Effector memory CD8-positive, alpha-beta T cell (primary cell): ENCODE measurements at regions not wholly inside any gene's neighbourhood (a gene's known extent, or its start where the extent isn't known, plus 50 kb on each side); places are given as distances from the start of the nearest gene placed in this dataset.
"Not testable (repeated sequence)": the region's sequence is repeated elsewhere in the genome, so short reads cannot be mapped to it uniquely, and the experiment has no call there.

Experiments used
- ATAC-seq: fragments of 150-1000 bp; cut with Tn5 transposase; replicated peaks from 2 replicates; pipeline ENCODE4 v1.10.0; 2021; ENCODE audit warnings: mild to moderate bottlenecking, moderate library complexity
- DNase-seq, 3 experiments: peaks; one replicate each; pipeline ENCODE4 v3.0.0; 2021
- H3K27ac Mint-ChIP-seq, 2 donors: one replicate each; pipeline ENCODE4 v1.8.0; 2022; ENCODE audit warnings: mild to moderate bottlenecking in 2 of 2, mixed read lengths in 2 of 2, moderate library complexity in 2 of 2
- H3K27me3 Mint-ChIP-seq, 2 donors: one replicate each; pipeline ENCODE4 v1.8.0; 2022; ENCODE audit warnings: mixed read lengths in 2 of 2
- H3K36me3 Mint-ChIP-seq: one replicate; pipeline ENCODE4 v1.8.0; 2022; ENCODE audit warnings: mild to moderate bottlenecking, moderate library complexity, mixed read lengths; ENCODE audit not compliant: insufficient read depth
- H3K4me1 Mint-ChIP-seq, 2 donors: one replicate each; pipeline ENCODE4 v1.8.0; 2022; ENCODE audit warnings: low read depth in 2 of 2, mixed read lengths in 2 of 2
- H3K4me3 Mint-ChIP-seq, 2 donors: one replicate each; pipeline ENCODE4 v1.8.0; 2022; ENCODE audit warnings: mild to moderate bottlenecking in 2 of 2, mixed read lengths in 2 of 2, moderate library complexity in 2 of 2
- H3K9me3 Mint-ChIP-seq, 2 donors: one replicate each; pipeline ENCODE4 v1.8.0; 2022; ENCODE audit warnings: mixed read lengths in 2 of 2

DNA sequence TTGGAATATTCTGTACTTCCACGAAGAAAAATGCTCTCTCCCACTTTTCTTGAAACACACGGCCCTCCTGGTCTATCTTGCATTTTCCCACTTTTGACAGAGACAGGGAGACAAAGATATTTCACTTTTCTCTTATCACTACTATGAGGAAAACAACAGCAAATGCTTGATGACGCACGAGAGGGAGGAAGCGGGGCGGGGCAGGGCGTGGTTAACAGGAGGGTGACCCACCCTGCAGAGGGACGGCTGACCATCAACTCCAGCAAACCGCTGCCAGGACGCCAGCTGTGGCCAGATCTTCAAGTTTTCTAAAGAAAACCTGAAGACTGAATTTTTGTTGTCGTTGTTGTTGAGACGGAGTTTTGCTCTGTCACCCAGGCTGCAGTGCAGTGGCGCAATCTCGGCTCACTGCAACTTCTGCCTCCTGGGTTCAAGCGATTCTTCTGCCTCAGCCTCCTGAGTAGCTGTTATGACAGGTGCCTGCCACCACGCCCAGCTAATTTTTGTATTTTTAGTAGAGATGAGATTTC lies 63.8 kb downstream of the NSUN5 start:
- not testable (repeated sequence) for ATAC-seq, H3K9me3 Mint-ChIP-seq, H3K27ac Mint-ChIP-seq, H3K4me3 Mint-ChIP-seq, DNase-seq, H3K27me3 Mint-ChIP-seq, H3K36me3 Mint-ChIP-seq, H3K4me1 Mint-ChIP-seq

DNA sequence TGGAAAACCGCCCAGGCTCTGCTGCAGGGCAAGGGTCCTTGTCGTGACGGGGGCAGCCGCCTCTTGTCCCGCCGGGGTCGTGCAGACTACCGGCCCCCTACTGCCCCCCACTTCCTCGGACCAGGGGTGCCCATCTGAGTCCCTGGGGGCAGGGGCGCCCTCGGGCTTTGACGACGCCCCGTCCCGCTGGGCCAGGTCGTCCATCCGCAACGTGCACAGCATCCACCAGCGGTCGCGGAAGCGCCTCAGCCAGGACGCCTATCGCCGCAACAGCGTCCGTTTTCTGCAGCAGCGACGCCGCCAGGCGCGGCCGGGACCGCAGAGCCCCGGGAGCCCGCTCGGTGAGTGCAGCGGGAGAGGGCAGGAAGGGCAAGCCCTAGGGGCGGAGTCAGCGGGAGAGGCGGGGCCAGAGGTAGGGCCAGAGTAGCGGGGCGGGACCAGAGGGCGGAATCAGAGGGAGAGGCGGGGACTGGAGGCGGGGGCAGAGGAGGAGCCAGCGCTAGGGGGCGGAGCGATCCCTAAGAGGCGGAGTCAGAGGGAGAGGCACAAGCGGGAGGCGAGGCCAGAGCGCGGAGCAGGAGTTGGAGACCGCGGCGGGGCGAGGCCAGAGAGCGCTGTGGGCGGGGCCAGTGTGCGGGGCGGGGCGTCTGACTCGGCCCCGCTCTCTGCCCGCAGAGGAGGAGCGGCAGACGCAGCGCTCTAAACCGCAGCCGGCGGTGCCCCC lies 73.5 kb downstream of the NSUN5 start:
- H3K4me3 Mint-ChIP-seq, H3K27ac Mint-ChIP-seq, H3K27me3 Mint-ChIP-seq, H3K4me1 Mint-ChIP-seq, H3K36me3 Mint-ChIP-seq, H3K9me3 Mint-ChIP-seq: not testable (repeated sequence)
- ATAC-seq (peak; percentile 84), DNase-seq (peak; percentile 91 to 96 (median 93))

DNA sequence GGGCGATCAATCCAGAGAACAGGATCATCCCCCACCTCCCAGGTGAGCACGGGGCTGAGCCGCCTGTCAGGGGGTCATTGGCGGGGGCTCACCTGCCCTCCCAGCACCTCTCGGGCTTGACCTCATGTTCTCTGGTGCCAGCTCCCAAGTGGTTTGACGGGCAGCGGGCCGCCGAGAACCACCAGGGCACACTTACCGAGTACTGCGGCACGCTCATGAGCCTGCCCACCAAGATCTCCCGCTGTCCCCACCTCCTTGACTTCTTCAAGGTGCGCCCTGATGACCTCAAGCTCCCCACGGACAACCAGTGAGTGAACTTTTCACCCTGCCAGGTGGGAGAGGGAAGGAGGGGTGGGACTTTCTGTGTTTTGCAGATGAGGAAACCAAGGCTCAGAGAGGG lies 82.9 kb downstream of the NSUN5 start:
- H3K36me3 Mint-ChIP-seq, H3K27me3 Mint-ChIP-seq, ATAC-seq, H3K4me1 Mint-ChIP-seq, H3K4me3 Mint-ChIP-seq, H3K9me3 Mint-ChIP-seq, H3K27ac Mint-ChIP-seq, DNase-seq: not testable (repeated sequence)

DNA sequence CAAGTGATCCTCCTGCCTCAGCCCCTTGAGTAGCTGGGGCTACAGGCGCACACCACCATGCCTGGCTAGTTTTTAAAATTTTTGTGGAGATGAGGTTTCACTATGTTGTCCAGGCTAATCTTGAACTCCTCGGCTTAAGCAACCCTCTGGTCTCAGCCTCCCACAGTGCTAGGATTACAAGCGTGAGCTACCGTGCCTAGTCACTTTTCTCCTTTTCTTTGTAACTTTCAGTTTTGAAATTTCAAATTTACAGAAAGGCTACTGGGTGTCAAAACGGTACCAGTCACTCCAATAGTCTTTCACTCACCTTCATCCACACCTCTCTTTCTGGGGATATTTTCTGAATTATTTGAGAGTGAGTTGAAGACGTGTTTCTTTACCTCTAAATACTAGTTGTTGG lies 86.9 kb downstream of the NSUN5 start:
- not testable (repeated sequence) for ATAC-seq, H3K27me3 Mint-ChIP-seq, H3K4me1 Mint-ChIP-seq, DNase-seq, H3K36me3 Mint-ChIP-seq, H3K4me3 Mint-ChIP-seq, H3K9me3 Mint-ChIP-seq, H3K27ac Mint-ChIP-seq

DNA sequence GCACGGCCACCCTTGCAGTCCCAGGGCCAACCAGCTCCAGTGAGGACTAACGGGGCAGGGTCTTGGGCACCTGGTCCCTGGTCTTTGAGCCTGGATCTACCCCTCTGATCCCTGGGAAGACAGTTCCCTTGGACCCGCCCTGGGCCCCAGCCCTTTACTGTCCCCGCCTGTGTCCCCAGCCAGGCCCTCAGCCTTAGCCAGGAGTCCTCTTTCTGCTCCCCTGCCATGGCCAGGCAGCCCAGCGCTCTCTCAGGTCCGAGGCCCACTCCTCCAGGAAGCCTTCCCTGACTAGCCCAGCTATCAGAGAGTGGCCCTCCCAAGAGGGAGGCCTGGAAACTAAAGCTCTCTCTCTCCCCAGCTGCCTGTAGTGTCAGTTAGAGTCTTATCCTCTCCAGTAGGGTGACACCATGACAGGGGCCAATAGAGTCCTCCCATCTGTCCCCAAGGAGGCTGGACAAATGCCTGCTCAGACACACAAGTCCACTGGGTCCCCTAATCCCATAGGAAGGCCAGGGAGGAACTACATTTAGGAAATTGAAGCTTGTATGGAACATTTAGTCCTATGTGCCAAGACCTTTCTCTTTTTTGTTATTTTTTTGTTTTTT lies 87.8 kb downstream of the NSUN5 start:
- DNase-seq, H3K27me3 Mint-ChIP-seq, H3K36me3 Mint-ChIP-seq, H3K9me3 Mint-ChIP-seq, ATAC-seq, H3K4me3 Mint-ChIP-seq, H3K4me1 Mint-ChIP-seq, H3K27ac Mint-ChIP-seq: not testable (repeated sequence)

DNA sequence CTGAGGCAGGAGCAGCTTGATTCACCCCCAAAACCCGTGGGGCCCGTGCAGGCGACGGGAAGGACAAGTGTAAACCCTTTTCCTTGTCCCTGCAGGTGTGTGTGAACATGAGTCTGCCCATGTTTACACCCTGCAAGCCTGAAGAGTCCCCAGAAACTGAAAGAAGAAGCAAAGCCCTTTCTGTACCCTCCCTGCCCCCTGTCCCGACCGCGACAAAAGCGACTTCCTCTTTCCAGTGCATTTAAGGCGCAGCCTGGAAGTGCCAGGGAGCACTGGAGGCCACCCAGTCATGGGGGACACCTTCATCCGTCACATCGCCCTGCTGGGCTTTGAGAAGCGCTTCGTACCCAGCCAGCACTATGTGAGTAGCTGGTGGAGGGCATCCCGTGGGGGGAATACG lies 88.3 kb downstream of the NSUN5 start:
- not testable (repeated sequence) for H3K4me1 Mint-ChIP-seq, H3K27ac Mint-ChIP-seq, DNase-seq, H3K36me3 Mint-ChIP-seq, H3K27me3 Mint-ChIP-seq, H3K9me3 Mint-ChIP-seq, H3K4me3 Mint-ChIP-seq
- ATAC-seq: peak; percentile 61

DNA sequence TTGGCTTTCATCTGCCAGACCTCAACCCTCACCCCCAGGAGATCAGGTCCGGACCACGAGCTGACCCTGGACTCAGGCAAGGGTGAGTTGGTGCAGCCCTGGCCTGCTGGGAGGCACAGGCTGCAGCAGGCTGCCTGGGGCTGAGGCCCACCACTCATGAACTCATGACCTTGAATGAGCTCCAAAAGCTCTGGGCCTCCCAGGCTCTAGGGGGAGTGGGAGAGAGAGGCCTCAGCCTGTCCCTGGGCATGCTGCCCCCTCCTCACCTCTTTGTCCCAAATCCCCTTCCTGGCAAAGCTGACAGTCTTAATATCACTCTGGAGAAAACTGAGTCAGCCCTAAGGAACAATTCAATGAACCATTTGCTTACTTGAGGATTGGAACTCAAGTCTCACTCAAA lies 89.8 kb downstream of the NSUN5 start:
- H3K4me1 Mint-ChIP-seq, H3K27ac Mint-ChIP-seq, ATAC-seq, H3K36me3 Mint-ChIP-seq, DNase-seq, H3K27me3 Mint-ChIP-seq, H3K9me3 Mint-ChIP-seq, H3K4me3 Mint-ChIP-seq: not testable (repeated sequence)

DNA sequence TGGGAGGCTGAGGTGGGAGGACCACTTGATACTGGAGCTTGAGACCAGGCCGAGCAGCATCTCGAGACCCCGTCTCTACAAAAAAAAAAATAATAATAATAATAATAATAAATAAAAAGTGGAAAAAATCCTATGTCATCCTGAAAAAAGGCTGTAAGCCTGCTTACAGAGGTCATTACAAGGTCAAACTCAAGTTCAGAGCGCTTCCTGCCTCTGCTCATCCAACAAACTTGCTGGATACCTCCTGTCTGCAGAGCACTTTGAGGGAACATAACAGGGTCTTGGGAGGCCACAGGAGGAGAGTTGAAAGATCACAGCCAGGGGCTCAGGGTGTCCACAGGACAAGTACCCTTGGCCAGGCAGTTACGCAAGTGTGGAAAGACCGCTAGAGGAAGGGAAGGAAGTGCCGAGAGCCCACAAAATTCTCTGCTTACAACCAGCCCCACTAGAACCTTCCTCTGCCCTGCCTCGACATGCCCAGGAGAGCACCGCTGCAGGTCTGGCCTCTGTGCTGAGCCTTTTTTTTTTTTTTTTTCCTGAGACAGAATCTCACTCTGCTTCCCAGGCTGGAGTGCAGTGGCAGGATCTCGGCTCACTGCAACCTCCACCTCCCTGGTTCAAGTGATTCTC lies 92.5 kb downstream of the NSUN5 start:
- not testable (repeated sequence) for H3K4me1 Mint-ChIP-seq, H3K9me3 Mint-ChIP-seq, DNase-seq, H3K36me3 Mint-ChIP-seq, H3K4me3 Mint-ChIP-seq, ATAC-seq, H3K27ac Mint-ChIP-seq, H3K27me3 Mint-ChIP-seq

DNA sequence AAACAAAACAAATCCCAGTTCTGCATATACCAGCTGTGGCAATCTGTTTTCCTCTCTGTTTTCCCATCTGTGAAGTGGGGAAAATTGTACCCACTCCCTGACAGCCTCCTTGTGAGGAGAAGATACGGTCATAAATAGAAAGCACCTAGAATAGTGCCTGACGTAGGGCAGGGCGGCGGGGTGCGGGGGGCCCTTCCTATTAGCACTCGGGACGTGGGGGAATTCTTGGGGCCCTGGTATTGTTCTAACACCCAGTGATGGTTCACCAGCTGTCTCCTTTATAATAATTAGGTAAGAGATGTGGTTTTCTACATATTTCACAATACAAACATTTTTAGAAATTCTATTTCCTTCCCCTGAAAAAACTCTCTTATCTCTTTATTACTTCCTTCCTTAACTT lies 93.4 kb downstream of the NSUN5 start:
- not testable (repeated sequence) for H3K27me3 Mint-ChIP-seq, H3K27ac Mint-ChIP-seq, H3K4me3 Mint-ChIP-seq, DNase-seq, H3K36me3 Mint-ChIP-seq, ATAC-seq, H3K9me3 Mint-ChIP-seq, H3K4me1 Mint-ChIP-seq

DNA sequence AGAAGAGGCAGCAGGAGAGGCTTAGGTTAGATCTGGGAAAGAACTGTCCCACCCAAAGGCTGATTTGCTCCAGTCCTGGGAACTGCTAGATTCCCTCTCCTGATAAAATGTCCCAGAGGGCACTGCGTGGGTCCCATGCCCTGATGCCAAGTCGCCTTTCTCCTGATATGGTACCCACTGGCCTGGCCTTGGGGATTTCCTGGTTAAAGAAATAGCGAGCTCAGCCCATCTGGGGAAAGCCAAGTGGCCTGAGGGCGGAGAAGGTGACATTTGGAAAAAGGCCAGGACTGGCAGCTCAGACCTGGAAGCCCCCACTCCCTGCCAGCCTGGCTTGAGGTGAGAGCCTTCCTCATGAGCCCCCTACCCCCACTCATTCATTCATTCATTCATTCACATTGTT lies 94.2 kb downstream of the NSUN5 start:
- H3K27ac Mint-ChIP-seq, DNase-seq, H3K4me3 Mint-ChIP-seq, ATAC-seq, H3K27me3 Mint-ChIP-seq, H3K9me3 Mint-ChIP-seq, H3K4me1 Mint-ChIP-seq, H3K36me3 Mint-ChIP-seq: not testable (repeated sequence)

DNA sequence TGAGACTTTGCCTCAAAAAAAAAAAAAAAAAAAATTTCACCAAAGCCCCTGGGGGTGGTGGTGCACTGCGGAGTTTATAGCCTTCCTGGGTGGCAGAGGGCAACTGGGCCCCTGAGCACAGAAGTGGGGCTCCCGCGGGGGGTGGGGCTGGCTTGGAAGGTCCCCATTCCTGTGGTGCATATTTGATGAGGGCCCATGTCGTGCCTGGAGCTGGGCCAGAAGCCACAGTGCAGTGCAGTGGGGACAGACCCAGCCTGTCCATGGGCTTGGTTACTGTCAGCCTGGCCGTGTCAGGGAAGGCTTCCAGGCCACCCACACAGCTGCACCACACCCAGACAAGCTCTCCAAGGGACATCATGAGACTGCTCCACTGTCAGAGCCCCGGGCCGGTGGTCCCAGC lies 95.5 kb downstream of the NSUN5 start:
- H3K4me3 Mint-ChIP-seq, H3K36me3 Mint-ChIP-seq, H3K4me1 Mint-ChIP-seq, H3K27me3 Mint-ChIP-seq, ATAC-seq, DNase-seq, H3K27ac Mint-ChIP-seq, H3K9me3 Mint-ChIP-seq: not testable (repeated sequence)

DNA sequence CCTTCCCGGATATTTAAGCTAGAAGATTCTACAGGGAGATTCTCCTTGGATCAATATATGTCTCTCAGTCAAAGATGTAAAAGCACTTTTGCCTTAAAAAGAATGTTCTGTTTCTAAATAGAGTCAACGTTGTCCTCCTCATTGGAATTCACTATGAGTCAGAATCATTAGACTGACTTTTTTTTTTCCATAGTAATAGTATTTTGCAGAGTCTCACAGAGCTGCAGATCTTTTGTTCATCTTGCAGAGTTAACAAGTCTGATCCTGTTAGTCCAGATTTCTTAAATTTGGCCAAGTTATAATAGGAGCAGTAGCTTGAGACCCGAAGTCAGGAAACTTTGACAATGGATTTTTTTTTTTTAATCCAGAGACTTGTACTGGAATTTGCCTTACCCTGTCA lies 103.0 kb downstream of the NSUN5 start:
- H3K9me3 Mint-ChIP-seq, H3K27ac Mint-ChIP-seq, H3K36me3 Mint-ChIP-seq, H3K4me1 Mint-ChIP-seq, H3K27me3 Mint-ChIP-seq, DNase-seq, H3K4me3 Mint-ChIP-seq, ATAC-seq: not testable (repeated sequence)

DNA sequence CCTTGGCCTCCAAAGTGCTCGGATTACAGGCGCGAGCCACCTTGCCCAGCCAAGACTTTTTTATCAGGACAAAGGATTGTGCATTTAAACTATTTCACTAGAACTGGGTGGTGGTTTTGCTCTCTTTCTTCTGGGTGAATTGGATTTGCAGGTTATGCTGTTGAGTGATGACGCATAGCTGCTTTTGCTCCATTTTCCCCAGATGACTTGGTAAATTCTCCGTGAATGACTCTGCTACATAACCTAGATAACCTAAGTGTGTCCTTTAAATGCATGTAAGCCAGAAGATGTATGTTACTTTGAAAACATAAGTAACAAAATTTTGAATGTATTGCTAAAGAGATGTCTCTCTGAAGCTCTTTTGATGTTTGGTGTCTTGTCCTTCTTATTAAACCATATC lies 103.7 kb downstream of the NSUN5 start:
- ATAC-seq, H3K36me3 Mint-ChIP-seq, H3K4me3 Mint-ChIP-seq, H3K9me3 Mint-ChIP-seq, H3K4me1 Mint-ChIP-seq, H3K27ac Mint-ChIP-seq, H3K27me3 Mint-ChIP-seq, DNase-seq: not testable (repeated sequence)

DNA sequence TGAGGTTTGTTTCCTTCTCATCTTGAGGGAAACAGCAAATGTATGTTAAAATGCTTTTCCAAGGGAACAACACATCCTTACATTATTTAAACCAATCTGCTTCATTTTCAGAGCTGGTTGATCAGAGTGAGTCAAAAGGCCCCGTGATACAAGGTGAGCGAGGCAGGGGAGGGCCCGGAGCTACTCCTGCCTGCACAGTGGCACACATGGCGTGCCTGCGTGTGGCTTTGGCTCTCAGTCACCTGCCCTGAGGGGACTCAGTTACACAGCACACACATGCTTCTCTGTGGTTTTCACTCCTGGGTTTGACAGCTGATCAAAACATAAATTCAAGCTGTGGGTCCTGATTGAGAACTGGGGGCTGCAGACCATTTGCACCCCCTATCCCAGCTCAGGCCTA lies 105.3 kb downstream of the NSUN5 start:
- H3K36me3 Mint-ChIP-seq, H3K9me3 Mint-ChIP-seq: not testable (repeated sequence)

More for the DNA sequence above, 105.3 kb downstream of the NSUN5 start:
- H3K27ac Mint-ChIP-seq, ATAC-seq, H3K4me3 Mint-ChIP-seq, H3K27me3 Mint-ChIP-seq, DNase-seq, H3K4me1 Mint-ChIP-seq: not testable (repeated sequence)
